ENCODE measurements at regions not wholly inside any gene's neighbourhood (a gene's known extent, or its start where the extent isn't known, plus 50 kb on each side); places are given as distances from the start of the nearest gene placed in this dataset.
"Not testable (repeated sequence)": the region's sequence is repeated elsewhere in the genome, so short reads cannot be mapped to it uniquely, and the experiment has no call there.

DNA sequence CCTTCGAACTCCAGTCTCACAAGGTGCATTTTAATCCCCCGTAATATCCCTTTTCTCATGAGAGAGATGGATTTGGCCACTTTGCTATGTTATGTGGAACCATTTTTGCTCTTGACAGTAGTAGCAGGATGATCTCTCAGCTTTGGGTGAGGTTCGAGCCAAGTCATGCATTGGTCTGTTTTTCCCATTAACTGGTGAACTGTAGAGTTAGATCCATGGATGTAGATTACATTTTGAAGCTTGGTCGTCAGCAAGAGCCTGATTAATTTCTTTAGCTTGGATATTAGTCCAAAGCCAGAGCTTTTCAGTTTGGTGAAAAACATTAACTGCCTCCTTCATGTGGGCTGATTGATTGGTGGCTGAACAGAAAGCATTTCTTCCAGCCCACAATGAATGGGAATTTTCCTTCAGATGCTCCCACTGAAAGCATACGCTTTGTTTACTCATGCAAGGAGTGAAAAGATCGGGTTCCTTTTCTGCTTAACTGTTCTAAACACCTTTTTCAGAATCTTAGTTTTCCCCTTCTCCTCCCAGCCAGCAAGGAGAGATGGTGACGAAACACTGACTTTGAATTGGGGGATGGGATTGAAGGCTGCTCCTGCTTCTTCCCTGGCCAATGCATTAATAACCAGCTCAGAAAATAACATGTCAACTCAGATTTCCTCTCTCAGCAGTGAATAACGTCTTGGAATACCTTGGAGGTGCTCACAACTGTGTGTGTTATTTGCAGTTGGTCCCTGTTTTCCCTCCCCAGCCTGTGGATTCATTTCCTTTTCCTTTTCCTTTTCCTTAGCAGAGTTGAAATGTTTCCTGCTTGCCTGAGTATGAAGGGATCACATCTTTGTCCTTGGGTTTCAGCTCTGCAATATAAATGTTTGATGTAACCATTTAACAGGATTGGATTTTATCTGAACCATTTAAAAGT is 351.8 kb upstream of the FZD8 start:
- no peak for DNase-seq (ENCODE audit: low read depth in 2 of 2)

DNA sequence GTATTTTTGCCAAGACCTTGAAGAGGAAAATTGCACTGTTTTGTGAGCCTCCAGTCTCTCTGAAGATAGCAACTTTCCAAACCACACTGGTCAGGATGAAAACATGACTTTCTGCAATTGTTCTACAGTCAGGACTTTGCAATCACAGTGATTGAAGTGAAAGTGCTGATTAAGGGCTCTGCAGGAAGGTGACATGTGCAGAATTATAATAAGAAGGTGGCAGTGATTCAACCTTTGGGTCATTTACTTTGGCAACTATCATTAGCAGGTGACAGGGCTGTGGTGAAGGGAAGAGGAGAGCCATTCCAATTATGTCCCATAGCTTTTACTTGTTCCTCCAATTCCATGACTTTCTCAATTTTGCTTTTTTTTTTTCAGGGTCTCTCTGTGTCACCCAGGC is 350.0 kb upstream of the FZD8 start:
- no peak for DNase-seq (ENCODE audit: low read depth in 2 of 2)

DNA sequence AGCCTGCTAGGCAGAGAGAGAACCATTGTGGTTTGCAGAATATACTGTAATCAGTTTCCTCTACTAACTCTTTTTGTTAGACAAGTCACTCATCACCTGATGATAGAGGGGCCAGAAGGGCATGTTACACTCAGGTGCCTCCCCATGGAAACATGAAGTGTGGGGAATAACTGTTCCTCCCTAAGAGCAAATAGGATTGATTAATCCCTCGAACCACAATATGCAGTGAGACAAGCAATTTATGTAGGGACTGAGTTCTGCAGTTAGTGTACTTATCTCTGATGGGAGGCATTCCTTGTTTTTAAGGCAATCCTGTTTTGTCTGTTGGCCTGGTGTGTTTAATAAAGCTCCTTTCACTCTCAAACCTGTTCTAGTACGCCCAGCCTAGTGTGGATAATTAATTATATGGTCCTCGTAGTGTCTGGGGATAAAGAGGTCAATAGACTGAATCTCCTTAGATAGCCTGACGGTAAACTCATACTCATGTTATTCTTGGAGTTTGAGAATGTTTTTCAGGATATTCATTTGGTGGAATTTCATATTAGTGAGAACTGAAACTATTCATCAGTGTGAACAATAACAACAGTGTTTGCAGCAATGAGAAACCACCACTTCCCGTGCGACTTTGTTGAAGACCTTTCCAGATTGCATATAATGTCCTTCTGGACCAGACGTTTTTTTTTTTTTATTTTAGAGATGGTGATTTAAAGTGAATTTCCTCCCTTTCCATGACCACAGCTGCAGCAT is 344.8 kb upstream of the FZD8 start:
- no peak for DNase-seq (ENCODE audit: low read depth in 2 of 2)

DNA sequence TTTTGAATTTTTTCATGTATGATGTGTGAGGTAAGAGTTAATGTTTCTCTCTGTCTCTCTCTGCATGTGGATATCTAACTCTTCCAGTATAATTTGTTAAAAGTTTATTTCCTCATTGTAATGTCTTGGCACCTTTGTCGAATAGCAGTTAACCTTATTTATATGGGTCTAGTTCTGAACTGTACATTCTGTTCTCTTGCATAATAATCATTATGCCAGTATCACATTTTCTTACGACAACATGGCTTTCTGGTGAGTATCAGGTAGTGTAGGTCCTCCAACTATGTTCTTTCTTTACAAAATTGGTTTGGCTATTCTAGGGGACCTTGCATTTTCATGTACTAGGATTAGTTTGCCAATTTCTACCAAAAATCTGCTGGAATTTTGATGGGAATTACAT is 337.0 kb upstream of the FZD8 start:
- no peak for DNase-seq (ENCODE audit: low read depth in 2 of 2)

DNA sequence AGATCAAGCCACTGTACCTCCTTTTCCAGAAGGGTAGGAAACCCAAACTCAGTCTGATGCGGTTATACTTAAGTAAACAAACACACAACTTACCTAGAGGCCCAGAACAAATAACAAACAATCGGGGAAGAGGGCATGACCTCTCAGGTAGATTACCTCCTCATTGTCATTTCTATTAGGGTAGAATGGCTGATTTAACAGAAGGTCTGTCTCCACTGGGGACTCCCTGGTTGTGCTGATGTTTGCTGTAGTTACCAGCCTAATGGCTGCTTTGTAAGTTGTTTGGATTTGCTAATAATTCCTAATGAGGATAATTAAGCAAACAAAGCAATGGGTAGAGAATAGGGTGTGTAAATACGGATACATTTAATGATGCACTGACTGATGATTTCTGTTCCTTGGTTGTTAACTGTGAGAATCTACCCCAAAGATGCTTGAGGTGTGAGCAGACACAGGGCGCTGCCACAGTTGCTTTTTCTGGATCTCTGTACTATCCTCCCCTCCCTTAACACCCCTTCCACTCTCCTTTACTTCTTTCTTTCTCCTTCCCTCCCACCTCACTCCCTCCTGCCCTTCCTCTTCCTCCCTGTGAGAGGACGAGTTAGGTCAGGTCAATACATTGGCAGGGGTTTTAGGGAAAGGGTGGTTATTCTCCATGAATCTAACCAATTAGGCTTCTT is 332.0 kb upstream of the FZD8 start:
- DNase-seq (ENCODE audit: low read depth in 2 of 2) = not testable (repeated sequence)

DNA sequence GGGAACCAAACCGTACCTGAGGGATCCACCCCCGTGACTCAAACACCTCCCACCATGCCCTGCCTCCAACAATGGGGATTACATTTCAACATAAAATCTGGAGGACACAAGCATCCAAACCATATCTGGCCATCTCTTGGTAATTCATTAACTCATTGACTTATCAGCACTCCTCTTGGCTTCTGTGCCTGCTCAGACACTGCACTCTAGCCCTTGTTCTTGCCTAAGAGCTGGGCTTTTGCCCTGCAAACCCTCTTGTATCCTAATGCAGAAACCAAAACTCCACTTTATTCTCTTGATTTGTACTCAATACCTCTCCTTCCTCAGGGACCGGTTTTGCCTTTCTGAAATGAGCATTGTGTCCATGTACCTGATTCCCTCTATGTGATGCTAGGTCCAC is 330.2 kb upstream of the FZD8 start:
- DNase-seq (ENCODE audit: low read depth in 2 of 2) = no peak

DNA sequence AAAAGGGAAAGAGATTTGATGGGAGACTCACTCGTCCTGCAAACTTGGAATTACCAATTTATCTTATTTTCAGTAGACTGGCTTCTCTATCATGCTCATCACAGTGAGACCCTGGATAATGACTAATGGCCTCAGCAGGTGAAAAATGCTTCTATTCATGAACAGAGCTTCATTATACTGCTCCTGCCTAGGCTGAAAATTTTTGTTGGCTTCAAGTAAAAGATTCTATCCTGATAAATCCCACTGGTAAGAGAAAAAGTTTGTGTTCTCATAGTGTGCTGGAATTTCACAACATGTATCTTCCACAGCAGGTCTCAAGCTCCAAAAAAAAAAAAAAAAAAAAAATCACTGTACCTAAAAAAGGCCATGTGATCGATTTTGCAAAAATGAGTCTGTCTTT is 329.3 kb upstream of the FZD8 start:
- DNase-seq (ENCODE audit: low read depth in 2 of 2) = no peak

DNA sequence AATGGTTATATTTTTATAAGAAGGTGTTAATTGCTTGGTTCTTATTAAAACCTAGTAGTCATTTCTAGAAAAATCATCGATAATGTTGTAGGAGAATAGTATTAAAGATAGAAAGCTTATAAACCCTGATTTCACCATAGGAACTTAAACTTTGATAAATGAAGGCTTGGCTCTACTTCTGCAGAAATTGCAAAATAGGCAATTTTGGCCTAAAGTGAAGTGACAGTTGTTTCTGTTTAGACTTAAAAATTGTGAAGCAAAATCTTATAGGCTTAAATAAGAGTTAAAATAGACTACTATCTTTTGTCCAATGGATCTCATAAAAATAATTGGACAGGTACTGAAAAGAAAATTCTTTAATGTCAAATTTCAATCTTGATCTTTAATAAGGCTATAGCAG is 321.6 kb upstream of the FZD8 start:
- no peak for DNase-seq (ENCODE audit: low read depth in 2 of 2)

DNA sequence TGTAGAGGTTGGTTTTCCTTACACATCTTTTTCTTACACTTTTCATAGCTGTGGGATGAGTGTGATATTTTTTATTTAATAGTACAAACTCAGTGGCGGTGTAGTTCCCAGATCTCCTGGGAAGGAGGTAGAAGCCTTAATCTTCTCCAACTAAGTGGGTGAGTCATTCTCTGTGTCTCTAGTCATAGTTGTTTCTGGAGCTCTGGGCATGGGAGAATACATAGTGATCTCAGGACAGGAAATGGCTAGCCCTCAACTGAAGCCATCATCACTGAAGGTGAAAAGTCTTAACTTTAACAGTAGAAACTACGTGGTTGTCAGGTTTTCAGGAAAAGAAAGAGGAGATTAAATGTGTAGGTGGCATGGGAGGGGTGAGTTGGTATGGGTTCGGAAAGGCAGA is 319.4 kb upstream of the FZD8 start:
- no peak for DNase-seq (ENCODE audit: low read depth in 2 of 2)

DNA sequence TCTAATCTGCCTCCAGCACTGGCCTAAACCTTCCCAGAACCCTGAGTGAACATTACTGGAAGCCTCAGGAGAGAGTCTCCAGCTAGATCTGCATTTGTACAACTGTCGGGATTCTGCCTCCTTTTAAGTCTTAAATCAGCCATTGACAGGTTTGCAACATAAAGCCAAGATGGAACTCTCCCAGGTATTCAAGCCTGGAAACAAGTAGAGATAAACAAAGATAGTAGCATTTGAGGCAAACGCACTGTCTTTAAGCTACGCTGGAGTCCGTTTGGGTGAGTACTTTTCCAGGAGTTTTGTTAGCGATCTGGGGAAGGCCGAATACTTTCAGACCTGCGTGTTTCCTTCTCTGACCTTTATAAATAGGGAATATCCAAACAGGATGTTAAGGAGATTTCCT is 317.2 kb upstream of the FZD8 start:
- no peak for DNase-seq (ENCODE audit: low read depth in 2 of 2)

DNA sequence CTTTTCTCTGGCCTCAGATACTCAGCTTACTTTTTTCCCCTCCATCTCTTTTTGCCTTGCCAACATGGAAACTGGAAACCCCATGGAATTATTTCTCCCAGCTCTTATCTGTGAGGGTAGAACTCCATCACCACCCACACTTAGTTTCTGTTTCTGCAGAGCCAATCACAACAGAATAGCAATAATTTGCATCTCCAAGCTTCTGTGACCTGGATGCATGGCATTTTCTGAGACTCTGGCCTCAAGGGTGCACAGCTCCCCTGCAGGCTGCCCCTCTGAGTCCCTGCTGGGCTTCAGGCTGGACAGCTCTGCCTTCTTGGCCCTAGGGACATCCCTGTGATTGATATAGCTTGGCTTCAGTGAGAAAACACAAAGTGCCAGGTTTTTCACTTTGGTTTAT is 316.5 kb upstream of the FZD8 start:
- not testable (repeated sequence) for DNase-seq (ENCODE audit: low read depth in 2 of 2)

DNA sequence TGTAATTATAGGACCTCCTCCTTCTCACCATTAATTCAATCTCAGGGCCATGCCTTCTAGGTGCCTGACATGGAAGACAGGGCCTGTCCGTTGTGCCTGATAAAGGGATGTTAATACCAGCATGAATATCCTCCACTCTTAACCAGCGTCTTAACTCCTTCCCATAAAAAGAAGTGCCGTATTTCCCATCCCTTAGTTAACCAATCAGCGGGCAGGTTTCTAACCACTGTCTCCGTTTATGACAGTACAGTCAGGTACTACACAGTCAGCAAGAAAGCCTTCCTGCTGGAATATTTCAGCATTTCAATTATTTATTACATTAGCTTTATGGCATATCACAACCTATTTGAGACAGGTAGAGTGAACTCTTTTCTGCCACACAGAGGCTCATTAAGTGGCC is 308.6 kb upstream of the FZD8 start:
- DNase-seq (ENCODE audit: low read depth in 2 of 2) = no peak

DNA sequence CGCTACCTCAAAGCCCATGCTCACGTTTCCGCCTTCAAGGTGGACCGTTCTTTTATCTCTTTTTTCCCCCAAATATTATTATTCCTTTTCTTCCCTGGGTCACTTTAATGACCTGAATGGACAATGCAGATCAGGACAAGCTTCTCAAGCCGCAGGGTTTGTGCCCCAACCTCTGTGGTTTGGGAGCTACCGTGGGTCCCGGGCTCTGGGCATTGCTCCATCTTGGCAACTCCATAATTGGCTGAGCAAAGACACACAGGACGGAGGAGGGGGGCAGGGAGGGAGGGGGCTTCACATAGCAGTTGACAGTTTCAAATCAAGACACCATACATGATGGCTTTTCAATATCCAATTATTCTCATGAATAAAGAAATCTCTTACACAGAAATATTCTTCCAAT is 308.1 kb upstream of the FZD8 start:
- no peak for DNase-seq (ENCODE audit: low read depth in 2 of 2)

DNA sequence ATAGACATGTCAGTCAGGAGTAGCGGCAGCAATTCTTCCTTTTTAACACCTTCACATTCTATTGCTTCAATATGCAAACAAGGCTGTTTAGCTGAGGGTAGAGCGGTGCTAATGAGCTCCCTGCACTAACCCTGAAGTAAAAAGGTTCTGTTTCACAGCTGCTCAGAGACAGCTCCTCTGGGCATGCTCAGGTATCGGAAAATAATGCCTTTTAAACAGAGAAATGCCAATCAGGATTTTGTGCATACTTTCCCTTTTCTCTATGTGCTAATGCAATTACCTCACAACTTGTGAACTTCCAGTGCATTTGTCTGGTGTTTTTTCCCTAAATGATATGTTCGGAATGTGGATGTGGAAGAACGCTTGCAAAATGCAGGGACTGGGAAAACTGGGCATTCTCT is 307.7 kb upstream of the FZD8 start:
- no peak for DNase-seq (ENCODE audit: low read depth in 2 of 2)

DNA sequence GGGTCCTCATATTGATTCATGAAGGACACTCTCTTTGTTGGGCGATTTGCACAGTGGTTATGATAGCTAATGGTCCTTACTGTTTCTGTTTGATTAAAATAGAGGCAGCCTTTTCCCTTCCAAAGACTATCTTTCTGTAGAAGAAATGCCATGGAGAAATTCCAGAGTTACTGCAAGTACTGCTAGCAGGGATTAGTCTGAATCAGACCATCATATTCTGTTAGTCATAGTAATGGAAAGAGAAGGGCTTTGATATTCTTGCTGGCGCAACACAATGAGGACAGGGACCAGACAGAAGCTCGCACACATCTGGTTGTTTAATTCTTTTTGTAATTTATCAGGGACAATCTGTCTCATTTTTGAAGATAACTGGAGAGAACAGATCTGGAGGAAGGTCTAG is 304.5 kb upstream of the FZD8 start:
- no peak for DNase-seq (ENCODE audit: low read depth in 2 of 2)

DNA sequence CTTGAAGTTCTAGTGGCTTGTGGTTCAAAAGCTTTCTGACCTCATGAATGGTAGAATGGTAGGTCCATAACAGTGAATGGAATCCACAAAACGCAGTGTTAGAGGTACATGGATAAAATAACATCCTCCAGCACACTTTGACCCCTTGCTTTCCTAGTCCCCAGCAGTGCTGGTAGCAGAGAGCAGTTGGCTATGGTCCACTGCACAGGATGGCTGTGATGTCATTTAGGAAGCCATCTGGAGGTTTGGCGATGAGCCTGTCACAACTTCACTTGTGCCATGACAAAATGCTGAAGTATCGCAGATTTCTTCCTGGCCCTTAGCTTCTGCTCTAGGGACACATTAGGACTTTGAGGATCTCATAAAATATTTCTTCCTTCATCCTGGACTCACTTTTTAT is 300.0 kb upstream of the FZD8 start:
- DNase-seq (ENCODE audit: low read depth in 2 of 2) = no peak

DNA sequence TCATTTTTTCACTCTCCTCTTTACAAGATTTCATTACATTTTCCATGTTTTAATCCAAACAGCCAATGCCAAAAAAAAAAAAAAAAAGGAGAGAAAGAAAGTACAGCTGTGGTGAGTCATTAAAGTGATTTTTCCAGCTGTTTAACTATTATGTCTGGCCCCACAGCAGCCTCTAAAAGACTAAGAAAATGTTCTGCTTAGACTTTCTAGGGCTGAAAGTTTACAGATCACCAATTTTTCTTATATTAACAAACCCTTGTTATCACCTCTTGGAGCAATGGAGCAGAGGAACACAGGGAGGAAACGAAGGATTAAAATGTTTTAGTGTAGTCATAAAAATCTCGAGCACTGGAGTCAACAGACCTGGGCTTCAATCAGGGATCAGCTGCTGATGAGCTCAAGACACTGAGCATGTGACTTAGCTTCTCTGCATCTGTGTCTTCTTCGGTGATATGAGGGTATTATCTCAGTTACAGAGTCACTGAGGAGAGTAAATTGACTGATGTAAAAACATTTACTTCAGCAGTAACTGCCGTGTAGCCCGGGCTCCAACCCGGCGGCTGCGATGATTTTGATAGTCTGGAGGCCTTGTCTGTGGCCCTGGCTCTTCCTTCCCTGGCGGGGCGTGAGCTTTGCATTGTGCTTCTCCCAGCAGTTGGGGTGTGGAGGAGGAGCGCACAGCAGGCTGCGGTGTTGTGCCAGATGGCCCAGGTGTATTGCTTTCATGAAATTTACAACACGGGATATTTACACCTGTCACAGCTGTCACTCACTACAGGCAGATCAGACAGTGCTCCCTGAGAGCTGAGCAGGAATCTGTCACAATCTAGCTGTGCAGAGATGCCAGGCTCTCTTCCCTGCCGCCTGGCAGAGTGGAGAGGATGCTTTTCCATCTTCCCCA is 298.3 kb upstream of the FZD8 start:
- DNase-seq (ENCODE audit: low read depth in 2 of 2) = no peak

DNA sequence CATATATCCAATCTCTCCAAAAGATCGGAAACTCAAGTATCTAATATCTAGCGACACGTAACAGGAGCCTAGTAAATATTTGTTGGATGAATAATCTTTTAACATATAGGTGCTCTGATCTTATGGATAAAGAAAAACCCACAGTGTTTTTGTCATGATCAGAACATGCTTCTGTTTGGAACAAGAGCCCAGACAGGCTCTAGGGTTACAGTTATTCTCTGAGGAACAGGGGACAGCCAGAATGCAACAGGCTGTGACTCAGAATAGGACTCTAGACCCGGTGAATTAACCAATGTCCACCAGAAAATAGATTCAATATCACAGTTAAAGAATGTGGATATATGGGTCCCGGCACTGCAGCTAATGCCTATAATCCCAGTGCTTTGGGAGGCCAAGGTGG is 296.1 kb upstream of the FZD8 start:
- DNase-seq (ENCODE audit: low read depth in 2 of 2) = no peak

DNA sequence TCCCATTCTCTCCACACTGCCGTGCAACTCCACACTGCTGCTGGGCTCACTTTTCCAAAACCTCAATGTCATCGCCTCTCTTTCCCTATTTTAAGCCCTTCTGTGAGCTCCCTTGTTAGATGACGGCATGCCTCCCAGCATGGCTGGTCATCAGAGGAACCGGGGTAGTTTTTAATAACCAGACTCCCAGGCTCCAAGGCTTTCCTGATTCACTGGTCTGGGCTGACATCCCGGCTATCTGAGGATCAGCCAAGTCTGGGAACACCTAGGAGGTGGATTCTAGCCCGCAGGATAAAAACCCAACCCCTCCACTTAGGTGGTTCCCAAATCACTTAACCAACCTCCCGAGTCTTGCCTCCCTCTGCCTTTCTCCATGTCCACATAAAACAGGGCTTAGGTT is 295.4 kb upstream of the FZD8 start:
- DNase-seq (ENCODE audit: low read depth in 2 of 2) = no peak

DNA sequence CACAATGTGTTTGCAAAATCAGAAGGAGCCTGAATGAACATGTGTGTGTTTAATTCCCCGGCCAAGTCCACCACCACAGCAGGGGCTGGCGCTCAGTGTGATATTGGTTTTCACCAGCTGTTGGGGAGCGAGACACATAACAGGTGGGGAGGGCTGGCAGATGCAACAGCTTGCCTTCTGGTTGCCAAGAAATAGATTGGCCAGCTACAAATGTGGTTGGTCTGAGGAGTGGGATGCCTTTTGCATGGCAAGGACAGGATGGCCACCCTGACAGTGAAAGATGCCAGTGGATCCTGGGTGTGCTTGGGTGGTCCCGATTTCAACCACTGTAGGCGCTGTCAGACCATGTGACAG is 292.5 kb upstream of the FZD8 start:
- no peak for DNase-seq (ENCODE audit: low read depth in 2 of 2)

DNA sequence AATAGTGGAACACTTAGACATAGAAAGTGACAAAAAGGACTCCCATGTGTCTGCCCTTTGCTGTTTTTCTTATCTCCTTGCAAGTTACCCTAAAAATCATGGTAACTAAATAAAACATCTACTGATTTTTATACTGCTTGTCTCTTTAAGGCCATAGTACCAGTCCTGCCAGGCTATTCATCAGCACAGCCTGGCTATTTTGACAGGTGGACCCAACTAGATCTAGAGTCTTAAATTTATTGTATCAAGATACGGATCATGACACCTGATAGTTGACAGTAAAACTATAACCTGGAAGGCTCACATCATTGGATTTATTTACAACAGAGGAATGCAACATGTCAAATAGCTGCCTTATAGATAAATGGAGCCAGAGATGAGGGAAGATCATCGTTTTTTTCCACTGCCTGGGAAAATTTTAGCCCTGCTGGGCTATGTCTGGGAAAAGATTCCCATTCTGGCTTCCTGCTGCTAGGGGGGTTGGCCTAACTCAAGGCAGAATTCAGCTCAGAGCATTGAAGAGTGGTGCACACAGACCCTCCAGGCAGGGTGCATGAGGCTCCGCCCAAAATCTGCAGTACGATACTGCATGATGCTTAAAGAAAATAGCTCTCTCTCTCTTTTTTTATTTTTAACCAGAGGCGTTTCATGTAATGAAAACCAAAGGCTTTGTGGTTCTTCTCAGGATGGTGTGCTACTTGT is 292.0 kb upstream of the FZD8 start:
- DNase-seq (ENCODE audit: low read depth in 2 of 2) = no peak

All from stimulated activated CD4-positive, alpha-beta T cell treated with anti-CD3 and anti-CD28 coated beads, Interleukin-15, amount 100 ng/mL, for 48 hours (primary cell).